OCI-LY3 (cell line): ENCODE measurements at regions not wholly inside any gene's neighbourhood (a gene's known extent, or its start where the extent isn't known, plus 50 kb on each side); places are given as distances from the start of the nearest gene placed in this dataset.

Experiments
- H2AFZ ChIP-seq: fragments of 200-600, 300-600 bp; shearing (Covaris generic); 2 replicates; pipeline ENCODE4 v1.6.0; 2014; ENCODE audit warnings: antibody characterized with exemption, low read depth, low read length
- H3K27ac ChIP-seq: fragments of 200-600, 300-600 bp; sonication (generic); 2 replicates; pipeline ENCODE4 v1.5.1; 2014; ENCODE audit warnings: mild to moderate bottlenecking, low read length, moderate library complexity, mixed read lengths
- H3K27me3 ChIP-seq: fragments of 200-600, 300-600 bp; sonication (generic); 2 replicates; pipeline ENCODE4 v1.6.1; 2014; ENCODE audit warnings: low read depth, low read length, mixed read lengths
- H3K36me3 ChIP-seq: fragments of 200-600, 300-600 bp; sonication (generic); replicated peaks from 2 replicates; pipeline ENCODE3; 2014; ENCODE audit warnings: low read depth, low read length, mixed read lengths
- H3K4me1 ChIP-seq: fragments of 300-600, 200-600 bp; sonication (generic); 2 replicates; pipeline ENCODE4 v1.6.1; 2014; ENCODE audit warnings: low read length, mixed read lengths
- H3K4me2 ChIP-seq: fragments of 200-600, 300-600 bp; sonication (generic); 2 replicates; pipeline ENCODE4 v1.6.1; 2014; ENCODE audit warnings: low read length, mixed read lengths
- H3K4me3 ChIP-seq: fragments of 300-600, 200-600 bp; sonication (generic); 2 replicates; pipeline ENCODE4 v1.5.1; 2014; ENCODE audit warnings: antibody characterized with exemption, mild to moderate bottlenecking, low read length, moderate library complexity
- H3K79me2 ChIP-seq: fragments of 300-600, 200-600 bp; shearing (Covaris generic); 2 replicates; pipeline ENCODE4 v1.6.1; 2014; ENCODE audit warnings: mild to moderate bottlenecking, low read length, mixed read lengths
- H3K9ac ChIP-seq: fragments of 300-600, 200-600 bp; shearing (Covaris generic); 2 replicates; pipeline ENCODE4 v1.6.0; 2014; ENCODE audit warnings: mild to moderate bottlenecking, low read length, moderate library complexity
- H3K9me3 ChIP-seq: fragments of 200-600, 300-600 bp; shearing (Covaris generic); 2 replicates; pipeline ENCODE4 v1.6.1; 2014; ENCODE audit warnings: low read length, mixed read lengths; ENCODE audit not compliant: insufficient read depth
- H4K20me1 ChIP-seq: fragments of 200-600, 300-600 bp; sonication (generic); 2 replicates; pipeline ENCODE4 v1.6.1; 2016; ENCODE audit warnings: low read length, mixed read lengths; ENCODE audit not compliant: insufficient read depth
- EZH2phosphoT487 ChIP-seq: fragments of 200-600 bp; shearing (Covaris generic); IDR thresholded peaks from 2 replicates; pipeline ENCODE4 v1.6.1; 2018; ENCODE audit warnings: antibody characterized with exemption, mixed run types, low read depth
- TF ChIP-seq, protein P1 (sequence below): fragments of 200-600, 300-600 bp; sonication (generic); IDR thresholded peaks from 2 replicates; pipeline ENCODE4 v1.5.1; 2014; ENCODE audit warnings: antibody characterized with exemption, low read length, low read depth

DNA sequence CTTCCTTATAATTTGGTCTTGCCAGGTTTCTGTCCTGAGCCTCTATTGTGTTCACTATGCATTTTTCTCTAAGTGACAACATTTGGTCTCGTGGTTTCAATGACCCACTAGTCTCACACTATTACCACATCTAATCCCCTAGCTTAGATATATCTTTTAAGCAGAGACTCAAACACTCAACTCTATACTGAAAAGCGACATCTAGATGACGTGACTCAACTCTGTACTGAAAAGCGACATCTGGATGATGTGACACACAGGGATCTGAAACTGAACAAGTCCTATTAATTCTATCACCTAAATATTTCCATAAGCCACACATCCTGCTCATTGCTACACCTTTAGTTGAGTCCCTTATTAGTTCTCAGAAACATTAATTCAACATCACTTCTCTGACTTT, 141.7 kb upstream of the MBNL1 start:
- no peaks in the 10 kb centered on the region for H3K79me2 ChIP-seq
- peak overlapping the region; percentile 87 for H3K27ac ChIP-seq
- H3K9ac ChIP-seq: peak overlapping the region; percentile 53; the same call in 1 of the 2 replicates
- H2AFZ ChIP-seq: no peak overlapping the region
- H3K4me2 ChIP-seq: peak overlapping the region; percentile 64
- H3K36me3 ChIP-seq: no peaks in the 10 kb centered on the region
- no peaks in the 10 kb centered on the region for H4K20me1 ChIP-seq
- no peaks in the 10 kb centered on the region for H3K27me3 ChIP-seq
- H3K4me3 ChIP-seq: peak overlapping the region; percentile 35
- peaks cover 67% of the 10 kb centered on the region for H3K4me1 ChIP-seq
- no peaks in the 10 kb centered on the region for H3K9me3 ChIP-seq
- TF ChIP-seq, protein P1, sequence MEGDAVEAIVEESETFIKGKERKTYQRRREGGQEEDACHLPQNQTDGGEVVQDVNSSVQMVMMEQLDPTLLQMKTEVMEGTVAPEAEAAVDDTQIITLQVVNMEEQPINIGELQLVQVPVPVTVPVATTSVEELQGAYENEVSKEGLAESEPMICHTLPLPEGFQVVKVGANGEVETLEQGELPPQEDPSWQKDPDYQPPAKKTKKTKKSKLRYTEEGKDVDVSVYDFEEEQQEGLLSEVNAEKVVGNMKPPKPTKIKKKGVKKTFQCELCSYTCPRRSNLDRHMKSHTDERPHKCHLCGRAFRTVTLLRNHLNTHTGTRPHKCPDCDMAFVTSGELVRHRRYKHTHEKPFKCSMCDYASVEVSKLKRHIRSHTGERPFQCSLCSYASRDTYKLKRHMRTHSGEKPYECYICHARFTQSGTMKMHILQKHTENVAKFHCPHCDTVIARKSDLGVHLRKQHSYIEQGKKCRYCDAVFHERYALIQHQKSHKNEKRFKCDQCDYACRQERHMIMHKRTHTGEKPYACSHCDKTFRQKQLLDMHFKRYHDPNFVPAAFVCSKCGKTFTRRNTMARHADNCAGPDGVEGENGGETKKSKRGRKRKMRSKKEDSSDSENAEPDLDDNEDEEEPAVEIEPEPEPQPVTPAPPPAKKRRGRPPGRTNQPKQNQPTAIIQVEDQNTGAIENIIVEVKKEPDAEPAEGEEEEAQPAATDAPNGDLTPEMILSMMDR: no peak
- TF ChIP-seq EZH2phosphoT487: peak; percentile 79; the same call in 1 of the 2 replicates

DNA sequence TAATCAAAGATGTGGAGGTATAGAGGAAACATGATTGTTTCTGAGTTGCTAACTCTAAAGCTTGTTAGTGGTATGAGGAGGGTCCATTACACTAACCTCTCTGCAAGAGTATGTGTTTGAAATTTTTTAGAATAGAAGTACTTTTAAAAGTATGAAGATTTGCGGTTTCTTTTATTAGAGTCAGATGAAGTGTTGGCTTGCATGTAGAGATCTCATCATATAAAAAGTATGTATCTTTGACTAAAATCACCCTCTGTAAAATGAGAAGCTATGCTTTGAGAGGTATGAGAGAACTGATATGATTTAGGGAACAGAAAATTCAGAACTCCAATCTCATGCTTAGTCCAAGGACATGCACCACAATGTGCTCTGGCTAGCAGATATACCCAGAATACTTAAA, 140.4 kb upstream of the MBNL1 start:
- no peaks in the 10 kb centered on the region for H3K79me2 ChIP-seq
- H3K9me3 ChIP-seq: no peaks in the 10 kb centered on the region
- H2AFZ ChIP-seq: no peak overlapping the region
- peaks cover 54% of the 10 kb centered on the region for H3K4me1 ChIP-seq
- peak overlapping the region; percentile 57 for H3K4me2 ChIP-seq
- TF ChIP-seq, protein P1: no peak
- no peak for TF ChIP-seq EZH2phosphoT487
- H3K27me3 ChIP-seq: no peaks in the 10 kb centered on the region
- no peaks in the 10 kb centered on the region for H3K36me3 ChIP-seq
- H3K27ac ChIP-seq: peak overlapping the region; percentile 22; the same call in 1 of the 2 replicates
- H3K9ac ChIP-seq: no peak overlapping the region
- H4K20me1 ChIP-seq: no peaks in the 10 kb centered on the region
- peak overlapping the region; percentile 22; the same call in 1 of the 2 replicates for H3K4me3 ChIP-seq

DNA sequence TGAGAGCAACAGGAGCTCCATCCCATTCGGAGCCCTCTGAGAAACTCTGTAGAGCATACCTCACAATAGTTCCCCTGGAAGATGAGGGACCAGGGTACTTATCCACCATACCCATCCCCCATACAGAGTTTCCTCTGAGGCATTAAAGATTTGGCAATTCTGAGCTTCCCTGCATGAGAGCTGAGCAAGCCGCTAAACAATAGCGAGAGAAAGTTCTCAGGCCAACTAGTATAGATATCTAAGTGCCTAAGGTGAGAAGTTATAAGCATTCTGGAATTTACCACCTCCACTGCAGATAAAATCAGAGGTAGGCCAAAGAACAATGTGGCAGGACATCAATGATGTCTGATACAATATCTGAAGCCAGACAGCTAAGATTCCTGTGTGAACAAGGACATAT, 129.1 kb upstream of the MBNL1 start:
- Histone ChIP-seq H3K79me2 (no peaks in the 10 kb centered on the region), H3K4me2 (no peak overlapping the region), H3K27me3 (no peaks in the 10 kb centered on the region), H3K4me1 (no peaks in the 10 kb centered on the region), H2AFZ (no peak overlapping the region), H3K9ac (no peak overlapping the region), H3K27ac (no peak overlapping the region), H3K4me3 (no peak overlapping the region), H3K36me3 (no peaks in the 10 kb centered on the region), H3K9me3 (no peaks in the 10 kb centered on the region), H4K20me1 (no peaks in the 10 kb centered on the region)
- no peak for TF ChIP-seq EZH2phosphoT487
- TF ChIP-seq, protein P1: no peak

DNA sequence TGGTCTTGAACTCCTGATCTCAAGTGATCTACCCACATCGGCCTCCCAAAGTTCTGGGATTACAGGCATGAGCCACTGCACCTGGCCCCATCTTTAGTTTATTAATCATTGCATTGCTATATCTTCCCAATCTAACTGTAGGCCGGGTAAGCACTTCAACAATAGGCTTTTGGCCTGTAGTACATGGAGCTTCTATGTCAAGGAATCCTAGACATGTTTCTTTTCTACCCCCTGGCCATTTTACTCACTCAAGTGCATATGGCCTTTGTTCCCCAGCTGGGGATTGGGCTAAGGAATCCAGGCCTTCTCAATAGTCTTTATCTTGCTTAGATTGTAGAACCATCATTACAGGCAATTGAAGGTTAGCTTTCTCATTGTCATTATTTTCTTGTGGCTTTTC, 122.3 kb upstream of the MBNL1 start:
- Histone ChIP-seq H3K4me3 (no peak overlapping the region), H2AFZ (no peak overlapping the region), H3K27ac (no peak overlapping the region), H3K4me2 (no peak overlapping the region), H3K79me2 (no peaks in the 10 kb centered on the region), H3K36me3 (no peaks in the 10 kb centered on the region), H3K4me1 (peaks cover 20% of the 10 kb centered on the region), H4K20me1 (no peaks in the 10 kb centered on the region), H3K9ac (no peak overlapping the region), H3K9me3 (no peaks in the 10 kb centered on the region), H3K27me3 (no peaks in the 10 kb centered on the region)
- TF ChIP-seq, protein P1: no peak
- TF ChIP-seq EZH2phosphoT487: no peak
